ENCODE measurements at regions not wholly inside any gene's neighbourhood (a gene's known extent, or its start where the extent isn't known, plus 50 kb on each side); places are given as distances from the start of the nearest gene placed in this dataset.

DNA sequence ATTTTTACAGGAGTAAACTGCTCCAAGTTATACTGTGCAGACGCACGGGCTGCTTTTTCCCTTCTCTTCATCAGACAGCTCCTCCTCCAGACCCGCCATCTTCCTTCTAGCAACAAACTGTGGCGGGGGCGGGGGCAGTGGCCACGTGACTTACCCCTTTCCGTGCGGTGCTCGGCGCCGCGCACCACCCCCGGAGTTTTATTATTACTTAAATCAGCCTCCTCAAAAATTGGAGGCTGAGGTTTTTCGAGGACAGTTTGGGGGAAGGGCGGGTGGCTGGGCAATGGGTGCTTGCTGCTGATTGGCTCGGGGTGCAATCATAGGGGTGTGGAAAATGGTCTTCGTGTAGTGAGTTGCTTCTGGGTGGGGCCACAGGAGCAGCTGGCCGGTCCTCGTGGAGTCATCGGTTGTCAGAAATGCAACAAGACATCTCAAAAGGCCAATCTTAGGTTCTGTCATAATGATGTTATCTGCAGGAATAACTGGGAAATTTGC, 77.1 kb upstream of the MFGE8 start:
- TF ChIP-seq, protein P1, sequence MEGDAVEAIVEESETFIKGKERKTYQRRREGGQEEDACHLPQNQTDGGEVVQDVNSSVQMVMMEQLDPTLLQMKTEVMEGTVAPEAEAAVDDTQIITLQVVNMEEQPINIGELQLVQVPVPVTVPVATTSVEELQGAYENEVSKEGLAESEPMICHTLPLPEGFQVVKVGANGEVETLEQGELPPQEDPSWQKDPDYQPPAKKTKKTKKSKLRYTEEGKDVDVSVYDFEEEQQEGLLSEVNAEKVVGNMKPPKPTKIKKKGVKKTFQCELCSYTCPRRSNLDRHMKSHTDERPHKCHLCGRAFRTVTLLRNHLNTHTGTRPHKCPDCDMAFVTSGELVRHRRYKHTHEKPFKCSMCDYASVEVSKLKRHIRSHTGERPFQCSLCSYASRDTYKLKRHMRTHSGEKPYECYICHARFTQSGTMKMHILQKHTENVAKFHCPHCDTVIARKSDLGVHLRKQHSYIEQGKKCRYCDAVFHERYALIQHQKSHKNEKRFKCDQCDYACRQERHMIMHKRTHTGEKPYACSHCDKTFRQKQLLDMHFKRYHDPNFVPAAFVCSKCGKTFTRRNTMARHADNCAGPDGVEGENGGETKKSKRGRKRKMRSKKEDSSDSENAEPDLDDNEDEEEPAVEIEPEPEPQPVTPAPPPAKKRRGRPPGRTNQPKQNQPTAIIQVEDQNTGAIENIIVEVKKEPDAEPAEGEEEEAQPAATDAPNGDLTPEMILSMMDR (IDR thresholded peaks at IDR 0.05; ENCODE audit: insufficient read depth, low read length, poor library complexity, severe bottlenecking) = no peak
- TF ChIP-seq EZH2phosphoT487 (conservative IDR thresholded peaks at IDR 0.05; ENCODE audit: low read length) = no peak
